ENCODE measurements at regions not wholly inside any gene's neighbourhood (a gene's known extent, or its start where the extent isn't known, plus 50 kb on each side); places are given as distances from the start of the nearest gene placed in this dataset.

DNA sequence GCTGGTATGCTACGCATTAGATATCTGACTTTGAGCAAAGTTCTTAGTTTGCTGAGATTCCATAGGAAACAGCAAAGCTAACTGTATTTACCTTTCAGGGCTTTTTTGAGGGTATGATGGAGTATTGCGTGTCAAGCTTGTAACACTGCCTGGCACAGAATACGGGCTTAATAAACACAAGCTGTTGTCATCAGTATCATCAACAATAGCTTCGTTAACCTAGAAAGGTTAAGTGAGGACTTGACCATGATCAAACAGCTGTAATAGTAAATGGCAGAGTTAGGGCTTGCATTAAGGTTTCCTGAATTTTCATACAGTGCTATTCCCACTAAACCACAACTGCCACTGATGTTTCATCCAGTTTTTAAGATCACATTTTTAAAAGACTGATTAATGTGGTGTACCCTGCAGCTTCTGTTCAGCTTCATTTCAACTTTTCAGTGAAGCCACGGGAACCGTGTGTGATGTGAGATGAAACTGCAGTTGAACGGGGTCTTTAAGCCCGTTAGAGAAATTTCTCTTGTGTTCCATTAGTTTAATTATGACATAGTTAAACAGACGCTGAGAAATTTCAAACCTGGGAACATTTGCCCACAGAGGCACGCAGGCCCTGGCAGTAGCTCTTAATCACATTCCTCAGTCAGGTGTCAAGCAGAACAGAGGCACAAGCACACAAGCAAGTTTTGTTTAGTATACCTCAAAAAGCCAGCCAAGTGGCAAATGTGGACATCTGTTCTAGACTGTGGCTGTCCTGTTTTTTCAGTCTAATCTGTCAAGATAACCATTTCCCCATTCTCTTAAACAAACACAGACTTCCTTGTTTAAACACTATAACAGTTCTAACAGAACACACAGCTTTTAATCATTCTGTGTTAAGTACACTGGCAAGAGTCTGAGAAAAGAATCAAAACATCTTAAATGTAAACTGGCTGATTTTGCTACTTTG is 147.1 kb downstream of the ZNF608 start (continued):
- TF ChIP-seq, protein P1, sequence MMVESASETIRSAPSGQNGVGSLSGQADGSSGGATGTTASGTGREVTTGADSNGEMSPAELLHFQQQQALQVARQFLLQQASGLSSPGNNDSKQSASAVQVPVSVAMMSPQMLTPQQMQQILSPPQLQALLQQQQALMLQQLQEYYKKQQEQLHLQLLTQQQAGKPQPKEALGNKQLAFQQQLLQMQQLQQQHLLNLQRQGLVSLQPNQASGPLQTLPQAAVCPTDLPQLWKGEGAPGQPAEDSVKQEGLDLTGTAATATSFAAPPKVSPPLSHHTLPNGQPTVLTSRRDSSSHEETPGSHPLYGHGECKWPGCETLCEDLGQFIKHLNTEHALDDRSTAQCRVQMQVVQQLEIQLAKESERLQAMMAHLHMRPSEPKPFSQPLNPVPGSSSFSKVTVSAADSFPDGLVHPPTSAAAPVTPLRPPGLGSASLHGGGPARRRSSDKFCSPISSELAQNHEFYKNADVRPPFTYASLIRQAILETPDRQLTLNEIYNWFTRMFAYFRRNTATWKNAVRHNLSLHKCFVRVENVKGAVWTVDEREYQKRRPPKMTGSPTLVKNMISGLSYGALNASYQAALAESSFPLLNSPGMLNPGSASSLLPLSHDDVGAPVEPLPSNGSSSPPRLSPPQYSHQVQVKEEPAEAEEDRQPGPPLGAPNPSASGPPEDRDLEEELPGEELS (CRISPR knock-in tag; IDR thresholded peaks at IDR 0.05), result peak; percentile 95
- TF ChIP-seq, protein P2, sequence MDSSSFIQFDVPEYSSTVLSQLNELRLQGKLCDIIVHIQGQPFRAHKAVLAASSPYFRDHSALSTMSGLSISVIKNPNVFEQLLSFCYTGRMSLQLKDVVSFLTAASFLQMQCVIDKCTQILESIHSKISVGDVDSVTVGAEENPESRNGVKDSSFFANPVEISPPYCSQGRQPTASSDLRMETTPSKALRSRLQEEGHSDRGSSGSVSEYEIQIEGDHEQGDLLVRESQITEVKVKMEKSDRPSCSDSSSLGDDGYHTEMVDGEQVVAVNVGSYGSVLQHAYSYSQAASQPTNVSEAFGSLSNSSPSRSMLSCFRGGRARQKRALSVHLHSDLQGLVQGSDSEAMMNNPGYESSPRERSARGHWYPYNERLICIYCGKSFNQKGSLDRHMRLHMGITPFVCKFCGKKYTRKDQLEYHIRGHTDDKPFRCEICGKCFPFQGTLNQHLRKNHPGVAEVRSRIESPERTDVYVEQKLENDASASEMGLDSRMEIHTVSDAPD (CRISPR knock-in tag; IDR thresholded peaks at IDR 0.05), result peak; percentile 81
- no peak for TF ChIP-seq RBM22 (optimal IDR thresholded peaks at IDR 0.05; ENCODE audit: low read length)
- no peak for TF ChIP-seq ZFP82 (CRISPR knock-in tag; IDR thresholded peaks at IDR 0.05; ENCODE audit: borderline replicate concordance)
- TF ChIP-seq SP140L (CRISPR knock-in tag; IDR thresholded peaks at IDR 0.05; ENCODE audit: borderline replicate concordance), result no peak
- TF ChIP-seq ZZZ3 (CRISPR knock-in tag; IDR thresholded peaks at IDR 0.05; ENCODE audit: borderline replicate concordance), result no peak
- TF ChIP-seq MXD4 (CRISPR knock-in tag; IDR thresholded peaks at IDR 0.05), result no peak
- TF ChIP-seq PHF8 (CRISPR knock-in tag; IDR thresholded peaks at IDR 0.05), result no peak
- TF ChIP-seq TOPORS (CRISPR knock-in tag; IDR thresholded peaks at IDR 0.05), result no peak
- peak; percentile 89 for TF ChIP-seq TBX3 (IDR thresholded peaks at IDR 0.05; ENCODE audit: borderline replicate concordance)
- TF ChIP-seq, protein P3, sequence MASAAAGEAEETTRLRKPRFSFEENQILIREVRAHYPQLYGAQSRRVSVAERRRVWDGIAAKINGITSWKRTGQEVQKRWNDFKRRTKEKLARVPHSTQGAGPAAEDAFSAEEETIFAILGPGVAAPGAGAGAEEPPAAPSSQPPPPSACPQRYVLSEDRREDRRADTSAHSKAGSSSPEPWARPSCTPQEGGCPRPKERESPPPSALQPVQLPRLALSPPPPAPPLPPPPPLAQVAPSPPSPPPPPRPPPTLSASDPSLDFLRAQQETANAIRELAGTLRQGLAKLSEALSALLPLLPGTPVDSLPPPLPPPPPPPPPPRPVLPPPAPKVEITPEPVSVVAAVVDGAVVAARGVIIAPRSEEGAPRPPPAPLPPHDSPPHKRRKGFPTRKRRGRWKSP (CRISPR knock-in tag; IDR thresholded peaks at IDR 0.05), result peak; percentile 41; the same call in 1 of the 2 replicates
- peak; percentile 60; the same call in 1 of the 2 replicates for TF ChIP-seq SIX4 (CRISPR knock-in tag; IDR thresholded peaks at IDR 0.05)
- 0 out of 2 replicates have a peak, but pooled peaks have one; percentile 34 for TF ChIP-seq KLF6 (CRISPR knock-in tag; IDR thresholded peaks at IDR 0.05)
- TF ChIP-seq ZNF670 (CRISPR knock-in tag; IDR thresholded peaks at IDR 0.05; ENCODE audit: borderline replicate concordance), result peak; percentile 55; the same call in 1 of the 2 replicates
- TF ChIP-seq TEAD2 (CRISPR knock-in tag; IDR thresholded peaks at IDR 0.05), result no peak
- TF ChIP-seq NFKB2 (CRISPR knock-in tag; IDR thresholded peaks at IDR 0.05; ENCODE audit: borderline replicate concordance), result no peak
